HG03354 (cell line): ENCODE measurements at regions not wholly inside any gene's neighbourhood (a gene's known extent, or its start where the extent isn't known, plus 50 kb on each side); places are given as distances from the start of the nearest gene placed in this dataset.

Source experiments
- ATAC-seq: cut with Tn5 transposase; IDR thresholded peaks from one replicate; pipeline ENCODE4 v1.9.1; 2021; ENCODE audit warnings: mild to moderate bottlenecking; ENCODE audit not compliant: unreplicated experiment, poor library complexity, severe bottlenecking

DNA sequence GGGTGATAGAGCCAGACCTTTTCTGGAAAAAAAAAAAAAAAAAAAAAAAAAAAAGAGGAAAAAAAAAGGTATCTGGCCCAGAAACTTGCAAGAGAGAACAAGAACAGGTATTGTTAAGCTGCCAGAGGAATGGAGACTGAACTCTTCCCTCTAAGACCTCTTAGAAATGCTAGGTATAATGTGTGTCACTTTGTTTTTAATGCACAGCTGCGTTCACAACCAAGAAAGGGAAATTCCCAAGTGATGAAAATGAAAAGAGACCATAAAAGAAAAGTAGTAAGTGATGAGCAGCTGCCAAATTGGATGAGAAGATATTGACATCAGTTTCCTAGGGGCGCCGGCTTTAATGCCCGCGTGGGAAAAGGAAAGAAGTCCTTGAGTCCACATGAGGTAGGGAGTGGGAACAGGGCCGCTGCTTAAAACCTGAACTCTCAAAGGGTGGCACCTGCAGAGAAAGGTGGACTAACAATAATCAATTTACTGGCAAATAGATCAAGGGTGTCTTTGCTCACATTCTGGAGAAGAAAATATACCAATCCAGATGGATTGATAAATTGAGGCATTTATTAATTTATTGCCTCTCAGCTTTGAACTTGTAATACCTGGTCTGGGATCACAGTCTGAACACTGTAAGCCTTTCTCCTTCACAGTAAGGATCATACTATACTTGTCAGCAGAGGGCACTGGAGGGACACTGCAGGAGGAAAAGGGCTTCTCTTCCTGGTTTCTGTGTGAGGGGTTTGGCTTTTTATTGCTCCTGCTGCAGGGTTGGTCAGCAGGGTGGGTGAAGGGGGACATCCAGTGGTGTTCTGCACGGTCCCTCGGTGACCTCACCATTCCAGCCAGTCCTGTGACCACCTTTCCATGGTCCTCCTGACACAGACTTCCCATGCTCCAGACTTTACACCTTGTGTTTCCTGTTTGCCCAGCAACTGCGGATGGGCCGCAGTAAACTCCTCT lies 131.6 kb downstream of the AQP9 start:
- ATAC-seq, result no peak

DNA sequence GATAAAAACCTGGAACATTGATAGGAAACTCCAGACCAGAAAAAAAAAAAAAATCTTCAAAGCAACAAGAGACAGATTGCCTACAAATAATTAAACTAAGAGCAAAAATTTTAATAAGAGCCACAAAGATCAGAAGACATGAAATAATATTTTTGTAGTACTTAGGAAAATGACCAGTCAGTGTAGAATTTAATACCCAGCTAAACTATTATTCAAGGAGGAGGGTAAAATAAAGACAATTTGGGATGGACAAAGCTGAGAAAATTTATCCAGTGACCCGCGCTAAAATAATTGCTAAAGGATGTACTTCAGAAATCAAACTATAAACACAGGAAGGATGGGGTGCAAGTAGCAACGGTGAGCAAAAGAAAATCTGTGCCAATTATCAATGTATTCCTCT lies 133.2 kb downstream of the AQP9 start:
- no peak for ATAC-seq

DNA sequence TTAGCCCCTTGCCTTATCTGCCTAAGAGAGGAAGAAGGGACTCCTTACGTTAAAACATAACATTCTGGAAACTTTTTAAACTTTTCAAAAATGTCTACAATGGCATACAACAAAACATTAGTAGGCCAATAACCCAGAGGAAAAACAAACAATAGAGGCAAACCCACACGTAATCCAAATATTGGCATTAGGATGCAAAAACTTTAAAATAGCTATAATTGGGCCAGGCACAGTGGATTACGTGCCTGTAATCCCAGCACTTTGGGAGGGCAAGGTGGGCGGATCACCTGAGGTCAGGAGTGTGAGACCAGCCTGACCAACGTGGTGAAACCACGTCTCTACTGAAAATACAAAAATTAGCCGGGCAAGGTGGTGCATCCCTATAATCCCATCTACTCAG lies 134.9 kb downstream of the AQP9 start:
- ATAC-seq, result no peak

DNA sequence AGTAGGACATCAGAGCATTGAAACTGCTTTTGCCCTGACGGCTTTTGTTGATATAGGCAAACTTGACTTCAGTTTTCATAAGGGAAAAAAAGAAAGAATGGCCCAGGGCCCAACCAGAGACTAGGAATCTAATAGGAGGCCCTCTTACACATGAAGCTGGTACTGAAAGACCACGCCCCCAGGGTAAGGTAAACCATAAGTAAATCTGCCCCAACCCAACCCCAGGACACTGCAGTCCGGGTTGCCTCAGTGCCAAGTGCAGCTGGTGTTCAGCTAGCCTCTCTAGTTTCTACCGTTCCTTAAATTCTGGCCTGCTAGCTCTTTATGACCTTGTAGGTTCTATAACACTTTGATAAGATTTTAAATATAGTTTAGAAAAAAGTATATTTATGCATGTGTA lies 136.7 kb downstream of the AQP9 start:
- ATAC-seq, result no peak

DNA sequence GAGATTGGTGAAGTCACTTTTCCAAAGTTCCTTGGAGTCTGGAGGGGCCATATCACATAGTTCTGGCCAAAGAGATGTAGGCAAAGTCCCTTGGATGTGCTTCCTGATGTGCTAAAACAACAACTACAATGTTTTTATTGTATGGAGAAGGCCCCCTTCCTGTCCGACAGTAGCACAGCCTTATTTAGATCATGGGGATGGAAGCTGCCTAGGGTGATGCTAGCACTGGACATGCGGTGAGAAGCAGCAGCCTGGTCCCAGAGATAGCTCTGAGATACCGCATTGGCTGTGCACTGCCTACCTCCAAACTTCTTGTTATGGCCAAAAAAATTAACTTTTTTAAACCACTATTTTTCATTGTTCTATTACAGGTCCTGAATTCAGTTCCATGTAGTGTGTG lies 137.6 kb downstream of the AQP9 start:
- no peak for ATAC-seq

DNA sequence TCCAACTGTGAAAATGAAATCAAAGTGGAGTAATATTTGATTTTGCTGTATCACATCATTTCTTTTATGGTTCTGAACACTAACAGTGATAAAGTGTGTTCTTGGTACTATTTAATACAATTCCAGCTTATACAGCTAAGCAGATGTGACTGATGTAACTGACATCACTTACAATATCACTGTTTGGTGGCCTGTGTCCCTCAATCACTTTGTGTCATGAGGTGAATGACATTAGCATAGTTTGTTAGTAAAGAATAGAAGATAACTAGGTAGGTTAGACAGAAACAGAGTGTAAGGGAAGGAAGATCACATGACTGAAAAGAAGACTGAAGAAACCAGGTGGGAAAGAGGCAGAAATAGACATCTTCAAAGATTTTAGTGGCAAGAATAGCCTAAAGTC lies 138.7 kb downstream of the AQP9 start:
- no peak for ATAC-seq

DNA sequence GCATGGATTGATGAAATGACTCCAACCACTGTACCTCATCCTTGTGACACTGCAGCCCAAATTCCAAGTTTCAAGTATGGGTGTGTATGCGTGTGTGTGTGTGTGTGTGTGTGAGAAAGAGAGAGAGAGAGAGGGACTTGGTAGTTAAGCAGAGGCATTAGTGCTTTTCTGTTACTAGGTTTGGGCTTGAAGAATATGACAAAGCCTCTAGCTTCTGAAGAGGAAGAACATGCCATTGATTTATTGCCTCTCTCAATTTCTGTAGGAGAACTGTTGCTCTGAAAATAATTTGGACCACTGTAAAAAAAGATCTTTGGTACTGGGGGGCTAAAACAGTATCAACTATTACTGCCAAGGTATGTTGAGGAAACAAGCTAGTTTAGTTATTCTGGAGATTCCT lies 139.2 kb downstream of the AQP9 start:
- no peak for ATAC-seq

DNA sequence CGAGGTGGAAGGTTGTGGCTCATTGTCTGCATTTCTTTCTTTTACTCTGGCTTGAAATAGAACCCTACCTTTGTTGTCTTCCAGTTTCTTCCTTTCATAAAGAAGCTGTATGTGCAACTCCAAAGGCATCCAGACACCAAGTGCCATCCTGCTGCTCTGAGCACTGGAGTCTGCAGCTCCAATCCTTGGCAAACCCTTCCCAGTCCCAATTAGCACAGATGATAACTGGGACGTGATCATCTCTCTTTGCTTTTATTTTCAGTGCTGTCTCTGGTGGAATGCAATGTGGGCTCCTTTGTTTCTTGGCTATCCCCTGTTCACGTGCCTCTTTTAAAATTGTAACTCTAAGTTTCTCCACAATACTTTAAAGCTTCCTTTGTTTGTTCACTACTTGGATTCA lies 140.9 kb downstream of the AQP9 start:
- ATAC-seq, result no peak

DNA sequence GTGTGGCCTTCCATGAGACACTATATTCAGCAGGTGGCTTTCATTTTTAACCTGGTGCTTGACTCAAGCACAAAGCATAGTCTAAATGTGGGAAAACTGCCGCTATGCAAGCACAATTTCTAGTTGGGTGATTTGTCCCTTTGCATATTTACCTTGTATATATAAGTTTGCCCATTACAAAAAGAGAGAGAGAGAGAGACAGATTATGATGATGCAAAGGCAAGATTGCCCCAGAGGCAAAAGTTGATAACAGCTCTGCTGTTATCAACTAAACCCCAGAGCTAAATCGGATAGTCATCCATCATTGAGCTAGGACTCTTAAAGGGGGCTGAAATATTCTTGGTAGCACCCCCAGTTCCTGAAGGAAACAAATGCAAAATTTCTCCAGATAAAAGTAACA lies 141.5 kb downstream of the AQP9 start:
- ATAC-seq, result no peak

DNA sequence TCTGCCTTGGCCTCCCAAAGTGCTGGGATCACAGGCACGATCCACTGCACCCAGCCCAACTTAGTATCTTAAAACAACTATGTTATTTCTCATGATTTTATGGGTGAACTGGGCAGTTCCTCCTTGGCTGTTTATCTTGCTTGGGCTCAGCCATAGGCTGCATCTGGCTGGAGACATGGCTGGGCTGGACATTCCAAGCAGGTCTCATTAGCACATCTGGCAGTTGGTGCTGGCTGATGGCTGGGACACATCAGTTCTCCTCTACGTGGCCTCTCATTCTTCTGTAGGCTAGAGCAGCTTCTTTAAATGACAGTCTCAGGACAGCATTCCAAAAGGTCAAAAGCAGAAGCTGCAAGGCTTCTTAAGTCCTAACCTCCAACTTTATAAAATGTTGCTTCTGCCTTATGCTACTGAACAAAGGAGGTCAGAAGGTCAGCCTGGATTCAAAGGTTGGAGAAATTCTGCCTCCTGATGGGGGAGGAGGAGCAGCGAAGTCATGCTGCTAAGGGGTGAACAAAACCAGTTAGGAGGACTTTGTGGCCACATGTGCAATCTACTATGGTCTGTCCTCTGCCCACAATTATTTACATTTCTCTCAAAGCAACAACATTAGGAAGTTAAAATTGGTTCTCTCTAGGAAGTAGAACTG lies 144.0 kb downstream of the AQP9 start:
- ATAC-seq, result no peak

DNA sequence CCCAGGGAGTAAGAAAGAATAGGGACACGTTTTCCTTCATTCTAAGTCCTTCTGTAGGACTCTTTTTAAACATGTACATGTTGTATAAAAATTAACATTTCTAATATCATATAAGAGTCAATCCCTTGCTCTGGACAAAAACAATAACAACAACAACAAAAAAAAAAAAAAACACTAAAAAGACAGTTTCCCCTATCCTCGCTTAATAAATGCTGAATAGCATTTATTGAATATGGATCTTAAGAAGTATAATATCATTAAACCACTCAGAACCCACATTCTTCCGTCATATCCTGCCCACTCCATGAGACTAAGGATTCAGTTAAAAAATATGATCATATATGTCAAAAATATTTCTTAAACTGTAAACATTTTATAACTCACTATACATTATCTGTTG lies 145.1 kb downstream of the AQP9 start:
- no peak for ATAC-seq

DNA sequence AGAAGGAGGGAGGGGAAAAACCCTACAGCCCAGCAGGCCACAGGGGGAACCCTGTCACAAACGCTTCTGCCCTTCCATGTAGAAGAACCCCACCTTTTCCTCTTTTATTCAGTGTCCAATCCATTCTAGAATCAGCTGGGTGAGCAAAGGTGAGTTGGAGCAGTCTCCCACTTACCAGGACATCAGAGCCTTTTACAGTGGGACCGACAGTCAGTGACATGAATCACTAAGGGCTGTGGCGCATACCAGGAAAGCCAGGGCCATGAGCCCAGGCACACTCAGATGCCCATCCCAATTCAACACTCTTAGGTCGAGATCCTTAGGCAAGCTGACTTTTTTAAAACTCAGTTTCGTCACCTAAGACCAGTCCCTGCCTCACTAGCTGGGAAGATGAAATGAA lies 146.1 kb downstream of the AQP9 start:
- ATAC-seq, result no peak

DNA sequence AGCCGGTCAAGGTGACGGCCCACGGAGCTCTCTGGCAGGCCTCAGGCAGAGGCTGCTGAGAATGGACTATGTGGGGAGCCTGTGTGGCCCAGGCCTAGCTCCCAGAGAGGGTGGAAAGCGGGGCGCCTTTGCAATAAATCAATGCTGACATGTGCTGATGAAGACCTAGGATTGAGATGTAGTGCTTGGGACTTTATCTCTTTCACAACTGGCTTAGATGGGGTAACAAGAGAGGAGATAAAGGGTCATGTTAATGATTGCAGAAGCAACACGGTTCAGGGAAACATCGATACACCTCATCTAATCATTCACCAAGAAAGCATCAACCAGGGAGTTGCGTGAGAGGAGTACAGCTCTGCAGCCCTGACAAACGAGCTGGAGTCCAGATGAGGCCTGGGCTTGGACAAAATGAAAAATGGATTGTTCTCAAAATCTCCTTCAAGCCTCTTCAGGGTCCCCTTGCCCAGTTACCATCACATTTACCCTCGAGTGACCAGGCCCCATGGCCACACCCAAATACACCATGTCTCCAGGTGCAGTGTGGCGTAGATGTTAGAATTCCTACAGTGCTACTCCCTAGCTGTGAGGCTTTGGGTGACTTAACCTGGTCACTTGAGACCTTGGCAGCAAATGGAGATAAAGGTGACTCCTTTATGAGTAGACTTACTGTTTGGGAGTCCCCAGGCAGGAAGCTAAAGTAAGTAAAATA lies 146.4 kb upstream of the LIPC start:
- ATAC-seq, result no peak

DNA sequence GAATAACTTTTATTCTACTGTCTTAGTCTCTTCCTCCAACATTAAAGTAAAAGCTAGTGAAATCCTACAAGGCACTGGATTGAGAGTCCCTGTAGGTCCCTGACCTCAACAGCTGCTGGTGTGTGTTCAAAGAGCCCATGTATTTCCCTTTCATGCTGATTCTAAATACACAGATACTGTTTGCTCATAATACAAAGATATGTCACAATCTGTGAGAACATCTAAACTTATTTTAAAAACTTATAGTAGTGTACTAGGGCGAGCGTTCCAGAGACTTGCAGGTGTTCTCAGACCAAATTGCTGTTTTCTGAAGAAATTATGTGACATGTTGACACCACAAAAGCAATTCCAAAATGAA lies 145.9 kb upstream of the LIPC start:
- no peak for ATAC-seq

DNA sequence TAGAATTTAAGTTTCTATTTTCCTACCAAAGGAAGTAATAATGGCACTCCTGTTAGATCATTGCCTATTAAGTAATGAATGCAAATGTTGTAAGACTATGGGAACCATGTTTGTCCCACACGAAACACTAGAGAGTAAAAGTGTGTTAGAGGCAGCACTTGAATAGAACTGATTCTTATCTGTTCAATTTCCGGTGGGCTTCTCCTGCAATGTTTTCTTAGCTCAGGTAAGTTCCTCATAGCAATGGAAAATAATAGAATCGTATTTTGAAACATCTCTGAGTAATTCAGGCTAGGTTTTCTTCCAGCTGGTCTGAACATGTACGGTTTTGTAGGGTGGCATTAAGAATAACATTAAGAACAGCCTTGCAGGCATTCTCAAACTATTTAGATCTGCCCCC lies 145.3 kb upstream of the LIPC start:
- ATAC-seq, result no peak

DNA sequence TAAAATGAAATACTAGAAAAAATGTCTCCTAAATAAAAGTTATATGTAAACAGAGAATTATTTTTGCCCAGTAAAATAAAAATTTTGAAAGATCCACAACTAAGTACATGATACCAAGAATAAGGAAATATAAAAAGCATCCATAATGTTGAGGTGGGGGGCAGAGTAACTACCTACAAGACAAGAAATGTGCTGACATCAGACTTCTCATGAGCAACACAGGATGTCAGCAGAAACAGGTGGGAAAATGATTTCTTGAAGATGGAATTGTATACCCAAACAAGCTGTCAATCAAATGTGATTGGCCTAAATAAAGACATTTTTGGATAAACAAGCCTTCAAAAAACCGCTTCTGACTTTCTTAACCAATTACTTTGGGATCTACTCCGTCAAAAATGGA lies 143.9 kb upstream of the LIPC start:
- no peak for ATAC-seq

DNA sequence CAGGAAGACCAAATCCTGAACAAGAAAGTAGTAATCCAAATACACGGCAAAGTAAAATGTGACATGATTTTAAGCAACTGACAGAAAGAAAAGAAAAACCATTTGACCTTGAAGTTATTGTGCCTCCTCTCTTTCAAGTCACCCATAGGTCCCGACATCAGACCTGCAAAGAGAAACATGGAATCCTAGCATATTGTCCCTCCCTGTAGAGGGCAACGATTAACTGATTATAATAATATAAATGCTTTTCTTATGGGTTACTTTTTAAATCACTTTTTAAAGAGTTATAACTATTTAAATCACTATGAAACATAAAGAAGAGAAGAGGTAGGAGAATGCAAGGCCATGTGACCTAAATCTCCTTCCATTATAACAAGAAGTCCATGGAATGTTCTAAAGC lies 143.2 kb upstream of the LIPC start:
- ATAC-seq, result no peak

DNA sequence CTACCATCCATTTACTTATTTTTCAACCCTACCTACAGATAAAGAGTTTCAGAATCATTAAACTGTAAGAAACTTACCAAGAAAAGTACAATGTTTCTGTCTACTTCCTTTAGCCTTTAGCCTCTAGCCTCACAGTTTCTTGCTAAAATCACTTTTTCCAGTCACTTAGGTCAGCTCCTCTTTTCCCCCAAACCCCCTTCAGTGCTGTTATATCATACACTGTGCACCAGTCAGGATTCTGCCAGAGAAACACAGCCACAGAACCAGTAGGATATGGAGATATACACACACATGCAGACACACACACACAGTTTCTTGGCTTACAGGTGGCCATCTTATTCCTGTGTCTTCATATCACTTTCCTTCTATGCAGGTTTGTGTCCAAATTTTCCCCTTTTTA lies 139.9 kb upstream of the LIPC start:
- no peak for ATAC-seq

DNA sequence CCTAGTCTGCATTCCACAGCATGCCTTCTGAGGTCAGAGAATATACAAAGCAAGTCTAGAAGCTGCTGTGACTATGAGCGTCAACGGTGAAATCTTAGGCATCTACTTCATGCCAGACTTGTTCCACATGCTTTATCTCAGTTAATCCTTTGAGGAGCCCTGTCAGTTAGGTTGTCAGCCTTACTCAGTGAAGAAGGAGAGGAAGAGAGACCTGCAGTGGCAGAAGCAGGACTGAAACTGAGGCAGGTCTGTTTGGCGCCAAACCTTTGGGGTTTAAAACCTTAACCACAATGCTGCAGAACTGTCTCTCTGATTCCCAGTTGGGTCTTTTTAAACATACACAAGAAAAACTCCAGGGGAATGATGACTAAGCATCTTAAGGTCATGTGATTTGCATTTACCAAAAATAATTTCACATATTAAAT lies 139.0 kb upstream of the LIPC start:
- ATAC-seq, result no peak

DNA sequence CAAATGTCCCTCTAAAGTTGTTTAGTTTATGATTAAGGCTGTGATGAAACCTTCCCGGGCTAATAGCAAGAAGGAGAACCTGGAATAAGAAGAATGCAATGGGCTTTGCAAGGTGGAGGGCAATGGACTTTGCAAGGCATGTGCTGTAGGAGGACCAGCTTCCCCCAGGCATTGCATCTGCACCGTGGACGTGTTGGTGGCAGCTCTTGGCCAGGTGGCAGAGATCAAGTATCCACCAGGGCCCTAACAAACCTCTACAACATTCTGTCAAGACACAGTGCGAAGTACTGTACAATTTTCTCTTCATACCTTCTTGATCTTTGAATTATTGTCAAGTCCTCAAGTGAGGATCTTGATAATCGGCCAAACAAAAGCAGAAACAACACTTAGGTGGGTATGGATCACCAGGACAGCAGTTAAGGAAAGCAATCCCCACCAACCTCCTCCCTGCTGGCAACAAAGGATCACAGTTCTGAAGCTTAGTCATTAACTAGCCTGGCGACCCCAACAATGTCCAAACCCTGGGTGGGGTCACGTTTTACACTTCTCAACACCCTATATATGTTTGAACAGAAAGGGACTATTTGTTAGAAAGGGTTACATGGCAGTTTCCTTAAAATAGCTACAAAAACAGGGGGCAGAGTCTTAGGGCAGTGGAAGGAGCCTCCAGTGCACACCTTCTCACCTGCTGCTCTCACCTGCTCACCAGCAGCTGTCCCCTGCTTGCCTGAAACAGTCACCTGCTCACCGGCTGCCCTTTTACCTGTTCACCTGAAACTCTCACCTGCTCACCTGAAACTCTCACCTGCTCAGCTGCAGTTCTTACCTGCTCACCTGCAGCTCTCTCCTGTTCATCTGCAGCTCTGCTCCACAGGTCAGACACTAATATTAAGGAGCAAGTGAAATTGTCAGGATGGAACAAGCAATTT lies 137.9 kb upstream of the LIPC start:
- ATAC-seq, result no peak
